ENCODE measurements at regions not wholly inside any gene's neighbourhood (a gene's known extent, or its start where the extent isn't known, plus 50 kb on each side); places are given as distances from the start of the nearest gene placed in this dataset.

GRCh38 chr2:155748131-155748530, 584.4 kb downstream of the NR4A2 start:
- no peak for FAIRE-seq

- FAIRE-seq = no peak
Observed at GRCh38 chr2:155747531-155747930, 585.0 kb downstream of the NR4A2 start.

- no peak for FAIRE-seq
Observed at GRCh38 chr2:155733091-155733853, 599.2 kb downstream of the NR4A2 start.

- FAIRE-seq = no peak
Observed at GRCh38 chr2:155730804-155731203, 601.7 kb downstream of the NR4A2 start.

- FAIRE-seq = no peak
Observed at GRCh38 chr2:155727187-155727895, 605.2 kb downstream of the NR4A2 start.

GRCh38 chr2:155722290-155722689, 610.2 kb downstream of the NR4A2 start:
- no peak for FAIRE-seq

GRCh38 chr2:155715705-155716104, 616.8 kb downstream of the NR4A2 start:
- FAIRE-seq = no peak

GRCh38 chr2:155714983-155715382, 617.5 kb downstream of the NR4A2 start:
- no peak for FAIRE-seq

- no peak for FAIRE-seq
Observed at GRCh38 chr2:155708071-155708470, 624.5 kb downstream of the NR4A2 start.

GRCh38 chr2:155703917-155704316, 628.6 kb downstream of the NR4A2 start:
- FAIRE-seq = no peak

- no peak for FAIRE-seq
Observed at GRCh38 chr2:155703048-155703447, 629.5 kb downstream of the NR4A2 start.

- no peak for FAIRE-seq
Observed at GRCh38 chr2:155701721-155702120, 630.8 kb downstream of the NR4A2 start.

GRCh38 chr2:155696571-155696970, 636.0 kb downstream of the NR4A2 start:
- no peak for FAIRE-seq

GRCh38 chr2:155695505-155695904, 637.0 kb downstream of the NR4A2 start:
- FAIRE-seq = no peak

GRCh38 chr2:155692856-155693255, 639.7 kb downstream of the NR4A2 start:
- no peak for FAIRE-seq

GRCh38 chr2:155692106-155692505, 640.4 kb downstream of the NR4A2 start:
- FAIRE-seq = no peak

- FAIRE-seq = no peak
Observed at GRCh38 chr2:155690785-155691184, 641.7 kb downstream of the NR4A2 start.

- no peak for FAIRE-seq
Observed at GRCh38 chr2:155689791-155690190, 642.7 kb downstream of the NR4A2 start.

GRCh38 chr2:155687181-155687580, 645.3 kb downstream of the NR4A2 start:
- FAIRE-seq = no peak

GRCh38 chr2:155679647-155680046, 652.9 kb downstream of the NR4A2 start:
- no peak for FAIRE-seq

GRCh38 chr2:155675920-155676319, 656.6 kb downstream of the NR4A2 start:
- FAIRE-seq = no peak

- FAIRE-seq = no peak
Observed at GRCh38 chr2:155665704-155666103, 666.8 kb downstream of the NR4A2 start.

- no peak for FAIRE-seq
Observed at GRCh38 chr2:155663265-155663664, 669.3 kb downstream of the NR4A2 start.

- no peak for FAIRE-seq
Observed at GRCh38 chr2:155662224-155662623, 670.3 kb downstream of the NR4A2 start.

- FAIRE-seq = no peak
Observed at GRCh38 chr2:155653176-155653575, 679.3 kb downstream of the NR4A2 start.
